ENCODE measurements at regions not wholly inside any gene's neighbourhood (a gene's known extent, or its start where the extent isn't known, plus 50 kb on each side); places are given as distances from the start of the nearest gene placed in this dataset.

- TF ChIP-seq CTCF (IDR thresholded peaks at IDR 0.05; ENCODE audit: low read depth, low read length) (no peak), POLR2A (IDR thresholded peaks at IDR 0.05; ENCODE audit: extremely low read depth, insufficient read length) (no peak), MAX (IDR thresholded peaks at IDR 0.05; ENCODE audit: low read depth, low read length) (no peak)
These were observed 282.7 kb upstream of the PRDM1 start for GRCh38 chr6:105803442-105803841.
